ENCODE measurements at regions not wholly inside any gene's neighbourhood (a gene's known extent, or its start where the extent isn't known, plus 50 kb on each side); places are given as distances from the start of the nearest gene placed in this dataset.

GRCh38 chr22:49640366-49641095, 187.1 kb downstream of the BRD1 start:
- DNase-seq (ENCODE audit: low spot score): no peak

GRCh38 chr22:49639956-49640355, 187.7 kb downstream of the BRD1 start:
- DNase-seq (ENCODE audit: low spot score): no peak

GRCh38 chr22:49638788-49639187, 188.9 kb downstream of the BRD1 start:
- DNase-seq (ENCODE audit: low spot score): no peak

- no peak for DNase-seq (ENCODE audit: low spot score)
Measured at GRCh38 chr22:49638001-49638400, 189.7 kb downstream of the BRD1 start.

- no peak for DNase-seq (ENCODE audit: low spot score)
Measured at GRCh38 chr22:49637255-49637760, 190.4 kb downstream of the BRD1 start.

- DNase-seq (ENCODE audit: low spot score): no peak
Measured at GRCh38 chr22:49636649-49637048, 191.0 kb downstream of the BRD1 start.

- no peak for DNase-seq (ENCODE audit: low spot score)
Measured at GRCh38 chr22:49636214-49636613, 191.5 kb downstream of the BRD1 start.

- DNase-seq (ENCODE audit: low spot score): no peak
Measured at GRCh38 chr22:49634006-49634772, 193.5 kb downstream of the BRD1 start.

- no peak for DNase-seq (ENCODE audit: low spot score)
Measured at GRCh38 chr22:49633010-49633324, 194.7 kb downstream of the BRD1 start.

- DNase-seq (ENCODE audit: low spot score): peak; percentile 68
Measured at GRCh38 chr22:49632199-49633009, 195.3 kb downstream of the BRD1 start.

- no peak for DNase-seq (ENCODE audit: low spot score)
Measured at GRCh38 chr22:49630448-49630946, 197.2 kb downstream of the BRD1 start.

GRCh38 chr22:49629586-49630447, 197.9 kb downstream of the BRD1 start:
- no peak for DNase-seq (ENCODE audit: low spot score)

- DNase-seq (ENCODE audit: low spot score): no peak
Measured at GRCh38 chr22:49629261-49629570, 198.5 kb downstream of the BRD1 start.

- no peak for DNase-seq (ENCODE audit: low spot score)
Measured at GRCh38 chr22:49628391-49629260, 199.0 kb downstream of the BRD1 start.

GRCh38 chr22:49627217-49628181, 200.2 kb downstream of the BRD1 start:
- no peak for DNase-seq (ENCODE audit: low spot score)

GRCh38 chr22:49626361-49627216, 201.1 kb downstream of the BRD1 start:
- no peak for DNase-seq (ENCODE audit: low spot score)

- no peak for DNase-seq (ENCODE audit: low spot score)
Measured at GRCh38 chr22:49624421-49625177, 203.1 kb downstream of the BRD1 start.

- no peak for DNase-seq (ENCODE audit: low spot score)
Measured at GRCh38 chr22:49623715-49624114, 204.0 kb downstream of the BRD1 start.

Measured in putamen (tissue), 1 donor.